ENCODE measurements at regions not wholly inside any gene's neighbourhood (a gene's known extent, or its start where the extent isn't known, plus 50 kb on each side); places are given as distances from the start of the nearest gene placed in this dataset.

GRCh38 chr5:89147031-89147430, 264.0 kb upstream of the MEF2C start:
- H3K27me3 ChIP-seq (ENCODE audit: low read length): no peaks in the 10 kb centered on the region
- no peak overlapping the region for H3K27ac ChIP-seq (ENCODE audit: low read depth, low read length)
- no peak overlapping the region for H3K4me3 ChIP-seq (ENCODE audit: insufficient read depth, low read length, poor library complexity, severe bottlenecking)

GRCh38 chr5:89137148-89137547, 254.2 kb upstream of the MEF2C start:
- Histone ChIP-seq H3K9me3 (ENCODE audit: insufficient read depth, low read length) (no peaks in the 10 kb centered on the region), H3K9ac (ENCODE audit: low read length) (no peak overlapping the region), H3K4me2 (ENCODE audit: low read depth, low read length, poor library complexity, severe bottlenecking) (no peak overlapping the region), H3K4me3 (ENCODE audit: insufficient read depth, low read length, poor library complexity, severe bottlenecking) (no peak overlapping the region), H3K79me2 (ENCODE audit: insufficient read depth, low read length) (no peaks in the 10 kb centered on the region), H3K9me2 (replicated peaks; ENCODE audit: insufficient read depth, low read length) (no peaks in the 10 kb centered on the region), H3F3A (ENCODE audit: insufficient read depth) (no peaks in the 10 kb centered on the region), H3K27ac (ENCODE audit: low read depth, low read length) (no peak overlapping the region), H3K36me3 (ENCODE audit: low read length) (no peaks in the 10 kb centered on the region), H3K27me3 (ENCODE audit: low read length) (no peaks in the 10 kb centered on the region), H4K20me1 (ENCODE audit: low read depth, low read length) (no peaks in the 10 kb centered on the region), H2AFZ (ENCODE audit: low read depth, low read length, severe bottlenecking) (no peak overlapping the region)
- TF ChIP-seq, protein P1, sequence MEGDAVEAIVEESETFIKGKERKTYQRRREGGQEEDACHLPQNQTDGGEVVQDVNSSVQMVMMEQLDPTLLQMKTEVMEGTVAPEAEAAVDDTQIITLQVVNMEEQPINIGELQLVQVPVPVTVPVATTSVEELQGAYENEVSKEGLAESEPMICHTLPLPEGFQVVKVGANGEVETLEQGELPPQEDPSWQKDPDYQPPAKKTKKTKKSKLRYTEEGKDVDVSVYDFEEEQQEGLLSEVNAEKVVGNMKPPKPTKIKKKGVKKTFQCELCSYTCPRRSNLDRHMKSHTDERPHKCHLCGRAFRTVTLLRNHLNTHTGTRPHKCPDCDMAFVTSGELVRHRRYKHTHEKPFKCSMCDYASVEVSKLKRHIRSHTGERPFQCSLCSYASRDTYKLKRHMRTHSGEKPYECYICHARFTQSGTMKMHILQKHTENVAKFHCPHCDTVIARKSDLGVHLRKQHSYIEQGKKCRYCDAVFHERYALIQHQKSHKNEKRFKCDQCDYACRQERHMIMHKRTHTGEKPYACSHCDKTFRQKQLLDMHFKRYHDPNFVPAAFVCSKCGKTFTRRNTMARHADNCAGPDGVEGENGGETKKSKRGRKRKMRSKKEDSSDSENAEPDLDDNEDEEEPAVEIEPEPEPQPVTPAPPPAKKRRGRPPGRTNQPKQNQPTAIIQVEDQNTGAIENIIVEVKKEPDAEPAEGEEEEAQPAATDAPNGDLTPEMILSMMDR (IDR thresholded peaks at IDR 0.05; ENCODE audit: insufficient read depth, low read length, poor library complexity, severe bottlenecking): no peak
- no peak for TF ChIP-seq EZH2phosphoT487 (conservative IDR thresholded peaks at IDR 0.05; ENCODE audit: low read length)

More at GRCh38 chr5:89147031-89147430, 264.0 kb upstream of the MEF2C start:
- H4K20me1 ChIP-seq (ENCODE audit: low read depth, low read length): no peaks in the 10 kb centered on the region
- H3K9ac ChIP-seq (ENCODE audit: low read length): no peak overlapping the region
- H3K36me3 ChIP-seq (ENCODE audit: low read length): no peaks in the 10 kb centered on the region
- no peaks in the 10 kb centered on the region for H3K9me3 ChIP-seq (ENCODE audit: insufficient read depth, low read length)
- no peaks in the 10 kb centered on the region for H3K9me2 ChIP-seq (replicated peaks; ENCODE audit: insufficient read depth, low read length)
- TF ChIP-seq, protein P1 (IDR thresholded peaks at IDR 0.05; ENCODE audit: insufficient read depth, low read length, poor library complexity, severe bottlenecking): no peak
- TF ChIP-seq EZH2phosphoT487 (conservative IDR thresholded peaks at IDR 0.05; ENCODE audit: low read length): no peak
- H2AFZ ChIP-seq (ENCODE audit: low read depth, low read length, severe bottlenecking): no peak overlapping the region
- no peaks in the 10 kb centered on the region for H3F3A ChIP-seq (ENCODE audit: insufficient read depth)
- no peak overlapping the region for H3K4me2 ChIP-seq (ENCODE audit: low read depth, low read length, poor library complexity, severe bottlenecking)
- no peaks in the 10 kb centered on the region for H3K79me2 ChIP-seq (ENCODE audit: insufficient read depth, low read length)

DNA sequence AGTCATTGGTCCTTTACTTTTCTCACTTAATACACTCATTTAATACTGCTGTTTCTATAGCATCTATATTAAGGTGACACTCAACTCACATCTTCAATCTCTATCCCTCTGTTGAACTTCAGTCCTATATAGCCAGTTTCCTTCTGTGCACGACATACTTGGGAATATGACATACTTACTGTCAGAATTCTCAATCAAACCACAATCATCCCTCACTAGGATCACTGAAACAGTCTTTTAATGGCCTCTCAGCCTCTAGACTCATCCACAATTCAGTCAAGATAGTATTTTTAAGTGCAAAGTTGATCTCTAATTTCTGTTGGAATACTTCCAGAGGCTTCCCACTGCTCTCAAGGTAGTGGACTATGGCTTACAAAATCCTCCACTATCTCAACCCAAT, 251.0 kb upstream of the MEF2C start:
- Histone ChIP-seq H2AFZ (ENCODE audit: low read depth, low read length, severe bottlenecking) (no peak overlapping the region), H3K27ac (ENCODE audit: low read depth, low read length) (no peak overlapping the region), H3K9me2 (replicated peaks; ENCODE audit: insufficient read depth, low read length) (no peaks in the 10 kb centered on the region), H3F3A (ENCODE audit: insufficient read depth) (no peaks in the 10 kb centered on the region), H3K4me3 (ENCODE audit: insufficient read depth, low read length, poor library complexity, severe bottlenecking) (no peak overlapping the region), H3K27me3 (ENCODE audit: low read length) (no peaks in the 10 kb centered on the region), H4K20me1 (ENCODE audit: low read depth, low read length) (no peaks in the 10 kb centered on the region), H3K36me3 (ENCODE audit: low read length) (no peaks in the 10 kb centered on the region), H3K79me2 (ENCODE audit: insufficient read depth, low read length) (no peaks in the 10 kb centered on the region), H3K4me2 (ENCODE audit: low read depth, low read length, poor library complexity, severe bottlenecking) (no peak overlapping the region), H3K9me3 (ENCODE audit: insufficient read depth, low read length) (no peaks in the 10 kb centered on the region), H3K9ac (ENCODE audit: low read length) (no peak overlapping the region)
- TF ChIP-seq, protein P1 (IDR thresholded peaks at IDR 0.05; ENCODE audit: insufficient read depth, low read length, poor library complexity, severe bottlenecking): no peak
- TF ChIP-seq EZH2phosphoT487 (conservative IDR thresholded peaks at IDR 0.05; ENCODE audit: low read length): no peak

Measured in SU-DHL-6 (cell line).